ENCODE measurements at regions not wholly inside any gene's neighbourhood (a gene's known extent, or its start where the extent isn't known, plus 50 kb on each side); places are given as distances from the start of the nearest gene placed in this dataset.

- TF ChIP-seq CTCF (IDR thresholded peaks at IDR 0.05) (no peak), POLR2A (IDR thresholded peaks at IDR 0.05) (no peak)
These were observed 110.0 kb upstream of the PRR20A start for GRCh38 chr13:57030671-57031070.

All from Peyer's patch (tissue), 4 donors.